ENCODE measurements at regions not wholly inside any gene's neighbourhood (a gene's known extent, or its start where the extent isn't known, plus 50 kb on each side); places are given as distances from the start of the nearest gene placed in this dataset.

DNA sequence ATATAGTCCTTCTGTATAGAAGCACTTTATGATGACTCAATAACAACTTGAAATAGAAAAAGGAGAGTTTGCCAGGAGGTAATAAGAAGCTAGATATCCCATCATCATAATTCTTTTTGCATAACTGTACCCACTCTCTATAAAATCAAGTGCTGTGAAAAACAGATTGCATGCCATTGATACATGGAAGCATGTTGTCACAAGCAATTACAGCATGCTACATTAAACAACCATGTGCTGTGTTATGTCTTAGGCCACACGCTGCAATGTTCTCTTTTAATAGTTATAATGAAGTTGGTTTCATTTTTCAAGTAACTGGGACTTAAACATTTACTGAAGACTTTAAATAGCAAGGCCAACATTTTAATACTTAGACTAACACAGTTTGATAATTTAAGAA is 264.2 kb downstream of the RPRM start:
- H3K27me3 ChIP-seq = no peaks in the 10 kb centered on the region
- H3K36me3 ChIP-seq = no peaks in the 10 kb centered on the region
- H3K9me3 ChIP-seq = no peaks in the 10 kb centered on the region
- H3K4me1 ChIP-seq = no peaks in the 10 kb centered on the region
- H3K4me3 ChIP-seq = no peak overlapping the region
- TF ChIP-seq POLR2A (IDR thresholded peaks at IDR 0.05) = no peak
- TF ChIP-seq, protein P1, sequence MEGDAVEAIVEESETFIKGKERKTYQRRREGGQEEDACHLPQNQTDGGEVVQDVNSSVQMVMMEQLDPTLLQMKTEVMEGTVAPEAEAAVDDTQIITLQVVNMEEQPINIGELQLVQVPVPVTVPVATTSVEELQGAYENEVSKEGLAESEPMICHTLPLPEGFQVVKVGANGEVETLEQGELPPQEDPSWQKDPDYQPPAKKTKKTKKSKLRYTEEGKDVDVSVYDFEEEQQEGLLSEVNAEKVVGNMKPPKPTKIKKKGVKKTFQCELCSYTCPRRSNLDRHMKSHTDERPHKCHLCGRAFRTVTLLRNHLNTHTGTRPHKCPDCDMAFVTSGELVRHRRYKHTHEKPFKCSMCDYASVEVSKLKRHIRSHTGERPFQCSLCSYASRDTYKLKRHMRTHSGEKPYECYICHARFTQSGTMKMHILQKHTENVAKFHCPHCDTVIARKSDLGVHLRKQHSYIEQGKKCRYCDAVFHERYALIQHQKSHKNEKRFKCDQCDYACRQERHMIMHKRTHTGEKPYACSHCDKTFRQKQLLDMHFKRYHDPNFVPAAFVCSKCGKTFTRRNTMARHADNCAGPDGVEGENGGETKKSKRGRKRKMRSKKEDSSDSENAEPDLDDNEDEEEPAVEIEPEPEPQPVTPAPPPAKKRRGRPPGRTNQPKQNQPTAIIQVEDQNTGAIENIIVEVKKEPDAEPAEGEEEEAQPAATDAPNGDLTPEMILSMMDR (IDR thresholded peaks at IDR 0.05) = no peak
- no peak for DNase-seq
- H3K27ac ChIP-seq = no peak overlapping the region

DNA sequence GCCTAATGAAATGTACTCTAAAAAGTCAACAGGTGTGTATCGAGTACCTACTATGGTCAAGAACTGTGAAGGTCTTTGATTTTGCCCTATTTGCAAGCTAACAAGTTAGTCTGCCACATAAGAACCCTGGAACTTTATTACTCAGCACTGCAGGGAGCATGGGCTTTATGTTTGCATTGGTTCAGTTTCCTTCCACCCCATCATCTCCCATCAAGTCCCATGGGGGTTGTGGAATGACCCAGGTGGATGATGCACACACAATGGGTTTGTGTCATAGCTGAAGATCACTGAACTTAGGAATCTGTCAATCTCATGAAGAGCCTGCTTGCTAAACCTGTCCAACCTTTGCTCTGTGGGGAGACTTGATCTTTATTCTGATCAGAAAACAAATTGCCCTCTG is 265.5 kb downstream of the RPRM start:
- TF ChIP-seq POLR2A (IDR thresholded peaks at IDR 0.05) = no peak
- TF ChIP-seq, protein P1 (IDR thresholded peaks at IDR 0.05) = no peak
- H3K27ac ChIP-seq = no peak overlapping the region

DNA sequence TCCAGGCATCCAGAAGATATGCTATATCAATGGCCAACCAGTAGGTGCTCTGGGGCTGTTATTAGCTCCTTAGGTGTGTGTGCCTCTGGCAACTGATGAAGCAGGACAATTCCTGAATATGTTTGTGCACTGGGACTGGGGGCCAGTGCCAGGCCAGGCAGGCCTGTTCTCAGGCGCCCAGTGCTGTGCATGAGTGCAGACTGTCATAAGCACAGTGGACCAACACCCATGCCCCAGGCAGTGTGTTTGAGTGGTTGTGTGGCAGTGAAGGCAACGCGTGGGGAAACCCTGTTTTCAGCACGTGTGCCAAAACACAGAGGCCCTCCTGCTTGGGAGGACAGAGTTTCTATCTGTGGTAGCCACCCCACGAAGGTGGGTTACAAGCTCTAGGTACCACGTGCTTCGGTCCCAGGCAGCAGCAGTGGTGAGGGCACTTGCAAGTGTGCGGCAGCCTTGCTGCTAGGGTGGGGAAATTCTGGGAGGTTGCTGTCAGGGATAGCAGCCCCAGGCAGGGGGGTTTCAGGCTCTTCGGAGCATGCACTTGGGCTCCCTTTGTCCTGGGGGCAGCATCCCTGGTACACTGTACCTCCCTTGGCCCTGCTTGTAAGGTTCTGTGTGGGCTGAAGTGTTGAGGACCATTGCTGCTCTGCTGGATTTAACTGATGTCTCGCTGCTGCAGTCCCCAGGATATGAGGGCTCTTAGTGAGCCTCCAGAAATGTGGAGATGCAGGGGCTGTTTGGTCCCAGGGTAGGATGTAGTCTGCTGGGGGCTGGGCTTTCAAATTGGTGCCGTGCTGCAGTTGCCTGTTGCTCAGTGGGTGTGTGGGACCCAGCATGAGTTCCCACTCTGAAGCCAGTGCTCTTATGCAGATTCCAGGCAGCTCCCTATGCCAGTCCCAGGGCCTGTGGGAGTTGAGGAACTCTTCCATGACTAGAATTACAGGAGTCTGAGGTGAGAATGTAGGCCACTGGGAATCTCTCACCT is 280.9 kb downstream of the RPRM start:
- TF ChIP-seq POLR2A (IDR thresholded peaks at IDR 0.05) = no peak
- TF ChIP-seq, protein P1 (IDR thresholded peaks at IDR 0.05) = no peak
- no peaks in the 10 kb centered on the region for H3K27me3 ChIP-seq
- DNase-seq = peak in 1 of 3 donors; percentile 31
- no peaks in the 10 kb centered on the region for H3K4me1 ChIP-seq
- H3K27ac ChIP-seq = no peak overlapping the region
- peaks cover 0 to 6% (median 0%) of the 10 kb centered on the region in 4 donors for H3K9me3 ChIP-seq
- no peaks in the 10 kb centered on the region for H3K36me3 ChIP-seq
- H3K4me3 ChIP-seq = no peak overlapping the region

More for the DNA sequence above, 265.5 kb downstream of the RPRM start:
- Histone ChIP-seq H3K36me3 (no peaks in the 10 kb centered on the region), H3K4me1 (no peaks in the 10 kb centered on the region), H3K4me3 (no peak overlapping the region), H3K27me3 (no peaks in the 10 kb centered on the region), H3K9me3 (no peaks in the 10 kb centered on the region)
- DNase-seq = no peak

DNA sequence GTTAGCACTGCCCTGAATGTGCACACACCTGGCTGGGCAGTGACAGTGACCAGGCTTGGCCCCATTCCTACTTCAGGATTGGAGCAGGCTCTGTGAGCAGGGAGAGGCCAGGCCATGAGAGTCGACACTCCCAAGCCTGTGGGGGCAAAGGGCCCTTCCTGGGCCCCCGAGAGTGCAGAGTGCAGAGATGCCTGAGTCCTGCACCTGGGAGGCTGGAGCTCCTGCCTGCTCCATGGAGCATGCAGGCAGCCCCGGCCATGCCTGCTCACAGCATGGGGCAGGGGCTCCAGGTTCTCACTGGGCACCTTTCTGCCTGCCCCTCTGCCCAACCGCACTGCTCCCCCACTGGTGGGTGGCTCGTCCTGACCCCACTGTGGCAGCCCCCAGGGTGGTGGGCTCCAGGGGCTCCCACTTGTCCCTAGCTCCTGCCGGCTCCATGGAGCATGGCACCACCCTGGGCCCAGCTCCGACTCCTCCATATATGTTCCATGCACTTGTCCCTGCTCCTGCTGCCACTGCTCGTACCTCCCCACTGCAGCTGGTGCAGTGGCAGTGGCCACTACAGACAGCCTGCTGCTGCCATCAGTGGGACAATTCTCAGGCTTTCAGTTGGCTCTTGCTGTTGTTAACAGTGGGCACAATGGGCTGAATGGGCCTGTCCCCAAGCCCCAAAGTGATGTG is 282.0 kb downstream of the RPRM start:
- Histone ChIP-seq H3K4me1 (no peaks in the 10 kb centered on the region), H3K27ac (no peak overlapping the region), H3K9me3 (peaks cover 0 to 6% (median 0%) of the 10 kb centered on the region in 4 donors), H3K27me3 (no peaks in the 10 kb centered on the region), H3K4me3 (no peak overlapping the region), H3K36me3 (no peaks in the 10 kb centered on the region)
- TF ChIP-seq, protein P1 (IDR thresholded peaks at IDR 0.05) = no peak
- peak in 1 of 3 donors; percentile 34 for DNase-seq

DNA sequence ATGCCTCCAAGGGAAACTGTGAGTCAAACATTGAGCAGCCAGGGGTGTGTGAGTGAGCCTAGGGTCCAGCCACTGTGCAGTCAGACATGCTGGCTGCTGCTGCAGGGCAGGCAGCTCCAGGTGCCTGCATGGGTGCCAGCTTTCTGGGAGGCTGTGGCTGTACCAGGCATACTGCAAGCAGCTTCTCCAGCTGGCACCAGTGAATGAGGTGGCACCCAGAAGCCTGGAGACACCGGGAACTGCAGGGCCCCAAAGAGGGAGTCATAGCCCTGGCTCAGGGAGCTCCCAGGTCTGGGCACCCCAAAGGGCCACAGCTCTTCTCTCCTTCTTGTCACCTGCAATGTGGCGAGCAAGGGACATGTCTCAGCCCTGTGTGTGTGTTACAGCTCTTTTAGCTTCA is 283.2 kb downstream of the RPRM start:
- TF ChIP-seq, protein P1 (IDR thresholded peaks at IDR 0.05) = no peak
- no peak for TF ChIP-seq POLR2A (IDR thresholded peaks at IDR 0.05)
- Histone ChIP-seq H3K27ac (no peak overlapping the region), H3K36me3 (no peaks in the 10 kb centered on the region), H3K4me3 (no peak overlapping the region), H3K4me1 (no peaks in the 10 kb centered on the region), H3K9me3 (peaks cover 0 to 6% (median 0%) of the 10 kb centered on the region in 4 donors), H3K27me3 (no peaks in the 10 kb centered on the region)
- DNase-seq = no peak

Data from Peyer's patch (tissue), 4 donors.